ENCODE measurements at regions not wholly inside any gene's neighbourhood (a gene's known extent, or its start where the extent isn't known, plus 50 kb on each side); places are given as distances from the start of the nearest gene placed in this dataset.

DNA sequence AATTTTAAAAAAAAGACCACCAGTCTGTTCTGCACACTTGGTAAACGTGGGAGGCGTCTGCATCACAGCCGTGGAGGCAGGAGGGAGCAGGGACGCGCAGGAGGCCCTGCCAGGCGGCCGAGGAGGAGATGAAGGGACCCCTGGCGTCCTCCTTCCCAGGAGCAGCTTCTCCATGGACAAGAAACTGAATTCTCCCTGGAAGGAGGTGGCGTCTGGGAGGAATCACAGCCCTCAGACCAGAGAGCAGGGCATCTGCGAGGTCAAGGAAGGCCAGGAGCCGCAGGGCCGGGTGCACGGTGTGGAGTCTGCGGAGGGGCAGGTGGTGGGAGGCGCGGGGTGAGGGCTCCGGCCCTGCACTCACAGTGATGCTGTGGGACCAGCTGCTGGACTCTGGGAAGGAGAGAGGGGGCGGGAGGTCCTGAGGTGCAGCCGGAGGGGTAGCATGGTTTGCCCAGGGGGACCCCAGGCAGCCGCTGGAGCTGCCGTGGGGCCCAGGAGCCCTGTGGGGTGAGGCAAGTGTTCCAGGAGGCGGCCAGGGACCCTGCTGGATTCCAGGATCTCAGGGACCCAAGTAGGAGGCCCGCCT lies 73.5 kb upstream of the GALNT9 start:
- peaks cover 42% of the 10 kb centered on the region for H3K27me3 ChIP-seq (ENCODE audit: insufficient read depth, poor library complexity, severe bottlenecking)
- no peak for ATAC-seq (ENCODE audit: low read depth)
- H3K4me3 ChIP-seq (ENCODE audit: severe bottlenecking): no peak overlapping the region
- no peaks in the 10 kb centered on the region for H3K9me3 ChIP-seq (ENCODE audit: severe bottlenecking)
- DNase-seq (ENCODE audit: low spot score): peak; percentile 25
- TF ChIP-seq, protein P1, sequence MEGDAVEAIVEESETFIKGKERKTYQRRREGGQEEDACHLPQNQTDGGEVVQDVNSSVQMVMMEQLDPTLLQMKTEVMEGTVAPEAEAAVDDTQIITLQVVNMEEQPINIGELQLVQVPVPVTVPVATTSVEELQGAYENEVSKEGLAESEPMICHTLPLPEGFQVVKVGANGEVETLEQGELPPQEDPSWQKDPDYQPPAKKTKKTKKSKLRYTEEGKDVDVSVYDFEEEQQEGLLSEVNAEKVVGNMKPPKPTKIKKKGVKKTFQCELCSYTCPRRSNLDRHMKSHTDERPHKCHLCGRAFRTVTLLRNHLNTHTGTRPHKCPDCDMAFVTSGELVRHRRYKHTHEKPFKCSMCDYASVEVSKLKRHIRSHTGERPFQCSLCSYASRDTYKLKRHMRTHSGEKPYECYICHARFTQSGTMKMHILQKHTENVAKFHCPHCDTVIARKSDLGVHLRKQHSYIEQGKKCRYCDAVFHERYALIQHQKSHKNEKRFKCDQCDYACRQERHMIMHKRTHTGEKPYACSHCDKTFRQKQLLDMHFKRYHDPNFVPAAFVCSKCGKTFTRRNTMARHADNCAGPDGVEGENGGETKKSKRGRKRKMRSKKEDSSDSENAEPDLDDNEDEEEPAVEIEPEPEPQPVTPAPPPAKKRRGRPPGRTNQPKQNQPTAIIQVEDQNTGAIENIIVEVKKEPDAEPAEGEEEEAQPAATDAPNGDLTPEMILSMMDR (IDR thresholded peaks at IDR 0.05; ENCODE audit: poor library complexity, severe bottlenecking): no peak
- H3K4me1 ChIP-seq (ENCODE audit: insufficient read depth, poor library complexity, severe bottlenecking): no peaks in the 10 kb centered on the region
- no peaks in the 10 kb centered on the region for H3K36me3 ChIP-seq (ENCODE audit: low read depth)
- no peak overlapping the region for H3K27ac ChIP-seq (ENCODE audit: poor library complexity, severe bottlenecking)

GRCh38 chr12:132401982-132402381 lies 72.6 kb upstream of the GALNT9 start:
- Histone ChIP-seq H3K27me3 (ENCODE audit: insufficient read depth, poor library complexity, severe bottlenecking) (peaks cover 45% of the 10 kb centered on the region), H3K4me1 (ENCODE audit: insufficient read depth, poor library complexity, severe bottlenecking) (no peaks in the 10 kb centered on the region), H3K4me3 (ENCODE audit: severe bottlenecking) (no peak overlapping the region), H3K27ac (ENCODE audit: poor library complexity, severe bottlenecking) (no peak overlapping the region), H3K36me3 (ENCODE audit: low read depth) (no peaks in the 10 kb centered on the region), H3K9me3 (ENCODE audit: severe bottlenecking) (no peaks in the 10 kb centered on the region)
- DNase-seq (ENCODE audit: low spot score) (peak; percentile 12), ATAC-seq (ENCODE audit: low read depth) (no peak)
- TF ChIP-seq, protein P1 (IDR thresholded peaks at IDR 0.05; ENCODE audit: poor library complexity, severe bottlenecking): no peak

GRCh38 chr12:132400011-132400641 lies 70.7 kb upstream of the GALNT9 start:
- Histone ChIP-seq H3K4me3 (ENCODE audit: severe bottlenecking) (no peak overlapping the region), H3K27ac (ENCODE audit: poor library complexity, severe bottlenecking) (no peak overlapping the region), H3K9me3 (ENCODE audit: severe bottlenecking) (no peaks in the 10 kb centered on the region), H3K27me3 (ENCODE audit: insufficient read depth, poor library complexity, severe bottlenecking) (peaks cover 55% of the 10 kb centered on the region), H3K4me1 (ENCODE audit: insufficient read depth, poor library complexity, severe bottlenecking) (no peaks in the 10 kb centered on the region), H3K36me3 (ENCODE audit: low read depth) (no peaks in the 10 kb centered on the region)
- ATAC-seq (ENCODE audit: low read depth) (no peak), DNase-seq (ENCODE audit: low spot score) (peak; percentile 62)
- TF ChIP-seq, protein P1 (IDR thresholded peaks at IDR 0.05; ENCODE audit: poor library complexity, severe bottlenecking): no peak

GRCh38 chr12:132399092-132400010 lies 70.0 kb upstream of the GALNT9 start:
- H3K27me3 ChIP-seq (ENCODE audit: insufficient read depth, poor library complexity, severe bottlenecking): peaks cover 55% of the 10 kb centered on the region
- peak; percentile 62 for DNase-seq (ENCODE audit: low spot score)

More at GRCh38 chr12:132399092-132400010, 70.0 kb upstream of the GALNT9 start:
- H3K36me3 ChIP-seq (ENCODE audit: low read depth): no peaks in the 10 kb centered on the region
- H3K4me1 ChIP-seq (ENCODE audit: insufficient read depth, poor library complexity, severe bottlenecking): no peaks in the 10 kb centered on the region
- H3K9me3 ChIP-seq (ENCODE audit: severe bottlenecking): no peaks in the 10 kb centered on the region
- no peak overlapping the region for H3K27ac ChIP-seq (ENCODE audit: poor library complexity, severe bottlenecking)
- ATAC-seq (ENCODE audit: low read depth): no peak
- TF ChIP-seq, protein P1 (IDR thresholded peaks at IDR 0.05; ENCODE audit: poor library complexity, severe bottlenecking): no peak
- H3K4me3 ChIP-seq (ENCODE audit: severe bottlenecking): no peak overlapping the region

Measured in RWPE2 (cell line).